Skeletal muscle tissue (tissue), 3 donors: ENCODE measurements at regions not wholly inside any gene's neighbourhood (a gene's known extent, or its start where the extent isn't known, plus 50 kb on each side); places are given as distances from the start of the nearest gene placed in this dataset.
"Not testable (repeated sequence)": the region's sequence is repeated elsewhere in the genome, so short reads cannot be mapped to it uniquely, and the experiment has no call there.

ENCODE experiments used
- H3K27ac ChIP-seq: one replicate; pipeline ENCODE4 v1.7.0; 2013; ENCODE audit warnings: mild to moderate bottlenecking, low read depth, low read length, inconsistent platforms
- H3K27me3 ChIP-seq, 3 donors: one replicate each; pipeline ENCODE4 v1.7.0; 2013; ENCODE audit warnings: low read length in 3 of 3; ENCODE audit not compliant: control insufficient read depth in 3 of 3, insufficient read depth in 3 of 3
- H3K36me3 ChIP-seq, 3 donors: one replicate each; pipeline ENCODE4 v1.7.0; 2013; ENCODE audit warnings: low read length in 3 of 3; ENCODE audit not compliant: control insufficient read depth in 3 of 3, insufficient read depth in 3 of 3
- H3K4me1 ChIP-seq, 3 donors: one replicate each; pipeline ENCODE4 v1.7.0; 2013; ENCODE audit warnings: low read length in 3 of 3, mild to moderate bottlenecking in 3 of 3; ENCODE audit not compliant: control insufficient read depth in 3 of 3, insufficient read depth in 3 of 3
- H3K4me3 ChIP-seq, 3 donors: one replicate each; pipeline ENCODE4 v1.7.0; 2013; ENCODE audit warnings: low read length in 3 of 3
- H3K9ac ChIP-seq, 3 donors: one replicate each; pipeline ENCODE4 v1.7.0; 2013; ENCODE audit warnings: low read length in 3 of 3, mild to moderate bottlenecking in 3 of 3, moderate library complexity in 2 of 3, low read depth in 1 of 3
- H3K9me3 ChIP-seq, 3 donors: one replicate each; pipeline ENCODE4 v1.7.0; 2013; ENCODE audit warnings: low read length in 3 of 3; ENCODE audit not compliant: control insufficient read depth in 3 of 3
- donor health status: Osteomylitis.

DNA sequence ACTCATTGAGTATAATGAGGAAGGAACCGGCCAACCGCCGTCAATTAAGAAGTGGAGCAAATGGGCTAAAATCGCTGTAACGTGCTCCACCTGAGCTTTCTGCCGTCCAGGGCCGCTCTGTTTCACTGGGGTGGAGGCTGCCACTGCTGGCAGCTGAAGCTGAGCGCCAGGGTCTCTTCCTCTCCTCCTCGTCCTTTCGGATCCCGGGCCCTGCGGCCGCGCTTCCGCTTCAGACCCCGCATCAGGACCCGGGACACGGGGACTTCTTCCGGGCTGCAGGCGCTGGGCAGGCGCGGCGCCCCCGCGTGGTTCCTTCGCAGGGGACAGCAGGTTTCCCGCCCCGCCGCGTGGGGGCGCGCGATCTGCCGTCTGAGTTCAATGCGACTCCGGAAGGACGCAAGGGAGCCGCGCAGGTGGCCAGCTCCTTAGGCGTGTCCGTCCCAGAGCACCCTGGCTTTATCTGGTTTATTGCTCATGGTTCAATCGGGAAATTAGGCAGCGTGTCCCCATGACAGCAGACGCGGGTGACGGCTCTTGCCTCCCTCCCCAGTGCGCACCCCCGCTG lies 519.8 kb downstream of the TRIML1 start:
- H3K4me1 ChIP-seq = no peaks in the 10 kb centered on the region
- H3K36me3 ChIP-seq = no peaks in the 10 kb centered on the region
- H3K9ac ChIP-seq = no peak overlapping the region
- no peaks in the 10 kb centered on the region for H3K27me3 ChIP-seq
- H3K27ac ChIP-seq = no peak overlapping the region
- no peak overlapping the region for H3K4me3 ChIP-seq
- H3K9me3 ChIP-seq = no peaks in the 10 kb centered on the region

DNA sequence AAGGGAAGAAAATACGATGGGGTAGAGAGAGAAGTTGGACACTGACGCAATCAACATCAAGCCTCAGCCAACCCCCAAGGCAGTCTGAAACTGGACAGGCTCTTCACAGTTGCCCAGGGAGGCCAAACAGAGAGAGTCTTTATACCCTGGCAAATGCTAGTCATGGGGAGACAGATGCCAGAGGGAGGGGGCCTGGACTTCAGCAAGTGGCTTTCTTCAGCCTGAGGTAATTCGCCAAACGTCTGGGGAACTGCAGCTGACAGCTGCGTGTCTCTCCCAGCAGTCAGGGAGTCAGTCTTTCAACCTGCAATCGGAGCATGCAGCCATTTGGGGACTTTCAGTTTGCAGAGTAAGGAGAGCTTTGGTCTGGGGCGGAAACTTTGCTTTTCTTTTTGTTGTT lies 521.6 kb downstream of the TRIML1 start:
- H3K27ac ChIP-seq = no peak overlapping the region
- no peaks in the 10 kb centered on the region for H3K27me3 ChIP-seq
- H3K9me3 ChIP-seq = no peaks in the 10 kb centered on the region
- H3K4me3 ChIP-seq = no peak overlapping the region
- H3K36me3 ChIP-seq = no peaks in the 10 kb centered on the region
- no peaks in the 10 kb centered on the region for H3K4me1 ChIP-seq
- H3K9ac ChIP-seq = no peak overlapping the region

GRCh38 chr4:188661502-188661901 lies 522.3 kb downstream of the TRIML1 start:
- Histone ChIP-seq H3K36me3 (no peaks in the 10 kb centered on the region), H3K27ac (no peak overlapping the region), H3K4me3 (no peak overlapping the region), H3K9ac (no peak overlapping the region), H3K9me3 (no peaks in the 10 kb centered on the region), H3K27me3 (no peaks in the 10 kb centered on the region), H3K4me1 (no peaks in the 10 kb centered on the region)

DNA sequence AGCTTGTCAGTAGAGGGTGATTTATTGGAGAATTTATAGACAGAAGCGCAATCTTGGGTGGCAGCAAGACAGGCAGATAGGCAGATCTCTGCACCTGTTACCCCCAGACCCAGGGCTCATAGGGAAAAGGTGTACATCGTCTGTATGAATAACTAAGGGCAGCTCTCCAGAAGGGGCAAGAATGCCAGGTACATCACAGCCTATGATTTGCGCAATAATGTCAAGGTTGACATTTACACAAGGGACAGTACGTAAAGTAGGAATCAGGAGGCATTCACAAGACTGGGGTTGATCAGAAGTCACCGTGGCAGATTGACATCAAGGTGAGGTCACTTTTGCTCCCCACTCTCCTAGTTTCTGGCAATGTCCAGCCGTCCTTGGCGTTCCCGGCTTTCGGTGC lies 524.1 kb downstream of the TRIML1 start:
- Histone ChIP-seq H3K4me1 (no peaks in the 10 kb centered on the region), H3K36me3 (no peaks in the 10 kb centered on the region), H3K9me3 (peaks cover 0 to 1% (median 0%) of the 10 kb centered on the region in 3 donors), H3K9ac (no peak overlapping the region), H3K4me3 (no peak overlapping the region), H3K27ac (no peak overlapping the region), H3K27me3 (no peaks in the 10 kb centered on the region)

DNA sequence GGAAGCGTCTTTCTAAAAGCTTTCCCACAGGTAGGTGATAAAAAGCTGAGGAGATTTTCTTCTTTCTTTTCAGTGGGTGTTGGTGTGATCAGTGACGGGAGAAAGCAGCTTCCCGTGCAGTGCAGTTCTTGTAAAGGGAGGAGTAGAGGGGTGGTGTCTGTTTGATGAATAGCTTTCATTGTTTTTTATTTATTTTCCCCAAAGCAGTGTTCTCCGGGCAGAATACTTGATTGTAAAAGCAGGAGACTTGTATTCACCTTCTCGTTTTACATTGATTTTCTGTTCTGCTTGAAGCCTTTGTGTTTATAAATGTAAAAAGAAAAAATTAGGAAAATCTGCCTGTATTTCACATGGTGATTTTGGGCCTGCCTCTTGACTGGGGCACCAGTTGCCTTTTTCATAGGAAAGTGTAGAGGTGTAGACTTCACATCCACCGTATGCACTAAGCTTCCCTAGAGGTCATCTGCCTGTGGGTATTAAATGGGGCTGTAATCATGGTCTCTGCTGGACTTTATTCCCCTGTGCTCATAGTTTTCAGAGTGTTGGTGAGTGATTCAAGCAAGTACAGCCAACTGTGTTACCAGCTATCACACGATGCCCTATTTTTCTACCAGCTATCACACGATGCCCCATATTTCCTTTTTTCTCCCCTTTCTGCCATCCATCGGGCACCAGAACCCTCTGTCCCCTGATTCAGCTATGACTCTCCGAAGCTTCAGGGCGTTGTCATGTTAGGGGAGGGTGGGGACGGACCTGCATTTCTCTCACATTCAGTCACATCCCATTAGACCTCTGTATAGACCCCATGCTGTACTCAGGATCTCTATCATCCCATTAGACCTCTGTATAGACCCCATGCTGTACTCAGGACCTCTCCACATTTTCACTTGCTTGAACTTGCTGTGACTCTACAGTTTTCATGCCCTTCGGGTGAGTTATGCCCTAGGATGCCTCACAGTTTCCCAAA lies 526.5 kb downstream of the TRIML1 start:
- Histone ChIP-seq H3K4me3 (no peak overlapping the region), H3K9me3 (peaks cover 0 to 6% (median 0%) of the 10 kb centered on the region in 3 donors), H3K27me3 (no peaks in the 10 kb centered on the region), H3K36me3 (no peaks in the 10 kb centered on the region), H3K4me1 (no peaks in the 10 kb centered on the region), H3K27ac (no peak overlapping the region), H3K9ac (no peak overlapping the region)

DNA sequence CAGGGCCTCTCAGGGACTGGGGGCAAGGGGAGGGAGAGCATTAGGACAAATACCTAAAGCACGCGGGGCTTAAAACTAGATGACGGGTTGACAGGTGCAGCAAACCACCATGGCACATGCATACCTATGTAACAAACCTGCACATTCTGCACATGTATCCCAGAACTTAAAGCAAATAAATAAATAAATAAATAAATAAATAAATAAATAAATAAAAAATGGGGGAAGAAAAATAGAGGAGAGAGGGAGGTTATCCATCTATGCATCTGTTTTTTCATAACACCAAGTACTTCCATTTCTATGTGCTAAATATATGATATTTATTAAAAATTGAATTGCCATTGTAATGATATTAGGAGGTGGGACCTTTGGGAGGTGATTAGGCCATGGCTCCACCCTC lies 539.5 kb downstream of the TRIML1 start:
- H3K4me3 ChIP-seq, H3K4me1 ChIP-seq, H3K9me3 ChIP-seq, H3K27me3 ChIP-seq, H3K9ac ChIP-seq, H3K27ac ChIP-seq, H3K36me3 ChIP-seq: not testable (repeated sequence)

DNA sequence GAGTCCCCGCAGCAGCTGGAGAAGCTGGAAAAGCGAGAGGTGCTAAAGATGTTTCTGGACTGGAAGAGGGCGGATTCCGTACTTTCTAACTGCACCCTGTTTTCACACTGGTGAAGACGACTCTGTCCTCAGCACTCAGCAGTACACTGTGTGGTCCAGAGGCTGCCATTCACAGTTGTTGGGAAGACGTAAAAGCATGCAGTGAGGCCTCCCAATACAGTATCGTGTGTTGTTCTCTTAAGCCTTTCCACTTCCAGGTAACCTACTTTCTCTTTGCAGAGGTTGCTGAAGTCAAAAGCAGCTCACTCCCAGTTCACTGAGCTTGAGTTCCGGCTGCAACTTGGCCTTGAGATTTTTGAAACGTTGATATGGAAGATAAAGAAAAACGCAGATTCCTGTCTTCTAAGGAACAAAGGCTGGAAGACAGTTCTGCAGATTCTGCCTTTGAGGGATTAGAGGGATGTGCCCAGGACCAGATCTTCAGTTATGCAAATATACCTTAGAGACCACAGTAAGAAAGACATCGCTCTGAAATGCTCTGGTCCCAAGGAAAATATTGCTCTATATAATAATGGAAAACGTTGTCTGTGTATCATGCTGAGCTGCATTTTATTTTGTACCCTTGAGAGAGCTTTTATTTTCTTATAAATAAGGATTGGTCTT lies 540.9 kb downstream of the TRIML1 start:
- no peaks in the 10 kb centered on the region for H3K9me3 ChIP-seq
- no peaks in the 10 kb centered on the region for H3K36me3 ChIP-seq
- no peaks in the 10 kb centered on the region for H3K27me3 ChIP-seq
- H3K9ac ChIP-seq = no peak overlapping the region
- no peaks in the 10 kb centered on the region for H3K4me1 ChIP-seq
- H3K27ac ChIP-seq = no peak overlapping the region
- no peak overlapping the region for H3K4me3 ChIP-seq

- Histone ChIP-seq H3K27me3 (no peaks in the 10 kb centered on the region), H3K9me3 (no peaks in the 10 kb centered on the region), H3K27ac (no peak overlapping the region), H3K9ac (no peak overlapping the region), H3K4me3 (no peak overlapping the region), H3K36me3 (no peaks in the 10 kb centered on the region), H3K4me1 (no peaks in the 10 kb centered on the region)
Measured at GRCh38 chr4:188680667-188681063, 541.4 kb downstream of the TRIML1 start.

GRCh38 chr4:188682321-188682720 lies 543.1 kb downstream of the TRIML1 start:
- Histone ChIP-seq H3K4me1 (no peaks in the 10 kb centered on the region), H3K9me3 (no peaks in the 10 kb centered on the region), H3K27ac (no peak overlapping the region), H3K9ac (no peak overlapping the region), H3K4me3 (no peak overlapping the region), H3K36me3 (no peaks in the 10 kb centered on the region), H3K27me3 (no peaks in the 10 kb centered on the region)

GRCh38 chr4:188683571-188683970 lies 544.3 kb downstream of the TRIML1 start:
- no peak overlapping the region for H3K9ac ChIP-seq
- H3K4me1 ChIP-seq = no peaks in the 10 kb centered on the region
- H3K36me3 ChIP-seq = no peaks in the 10 kb centered on the region
- H3K9me3 ChIP-seq = no peaks in the 10 kb centered on the region
- no peaks in the 10 kb centered on the region for H3K27me3 ChIP-seq
- no peak overlapping the region for H3K27ac ChIP-seq
- no peak overlapping the region for H3K4me3 ChIP-seq
